HCT116 (cell line): ENCODE measurements at regions not wholly inside any gene's neighbourhood (a gene's known extent, or its start where the extent isn't known, plus 50 kb on each side); places are given as distances from the start of the nearest gene placed in this dataset.

Source experiments
- EGR1 ChIP-seq: IDR thresholded peaks from 2 replicates; pipeline ENCODE4 v1.6.1; 2012; ENCODE audit warnings: low read depth
- EZH2phosphoT487 ChIP-seq: fragments of 200-600 bp; IDR thresholded peaks from 2 replicates; pipeline ENCODE4 v1.6.1; 2018; ENCODE audit warnings: antibody characterized with exemption, borderline replicate concordance
- JUND ChIP-seq: IDR thresholded peaks from 2 replicates; pipeline ENCODE4 v1.6.1; 2012
- POLR2AphosphoS5 ChIP-seq: IDR thresholded peaks from 2 replicates; pipeline ENCODE4 v1.6.1; 2011; ENCODE audit warnings: mild to moderate bottlenecking, low read depth, low read length, moderate library complexity
- TF ChIP-seq, protein P1 (sequence below), 3 experiments: fragments of 200-600 bp in 1 of 3; sonication (generic) in 1 of 3; IDR thresholded peaks in 2 of 3; conservative IDR thresholded peaks in 1 of 3; 2 replicates each; pipeline ENCODE4 v1.5.1; 2012 to 2017; ENCODE audit warnings: low read depth in 2 of 3, low read length in 2 of 3, antibody characterized with exemption in 1 of 3, borderline replicate concordance in 1 of 3, control low read depth in 1 of 3, mild to moderate bottlenecking in 1 of 3, mixed read lengths in 1 of 3, mixed run types in 1 of 3, moderate library complexity in 1 of 3; ENCODE audit not compliant: insufficient read depth in 1 of 3
- TF ChIP-seq, protein P2 (sequence below): IDR thresholded peaks from 2 replicates; pipeline ENCODE4 v1.6.1; 2012
- TF ChIP-seq, protein P3 (sequence below): IDR thresholded peaks from 2 replicates; pipeline ENCODE4 v1.6.1; 2012; ENCODE audit warnings: low read depth

DNA sequence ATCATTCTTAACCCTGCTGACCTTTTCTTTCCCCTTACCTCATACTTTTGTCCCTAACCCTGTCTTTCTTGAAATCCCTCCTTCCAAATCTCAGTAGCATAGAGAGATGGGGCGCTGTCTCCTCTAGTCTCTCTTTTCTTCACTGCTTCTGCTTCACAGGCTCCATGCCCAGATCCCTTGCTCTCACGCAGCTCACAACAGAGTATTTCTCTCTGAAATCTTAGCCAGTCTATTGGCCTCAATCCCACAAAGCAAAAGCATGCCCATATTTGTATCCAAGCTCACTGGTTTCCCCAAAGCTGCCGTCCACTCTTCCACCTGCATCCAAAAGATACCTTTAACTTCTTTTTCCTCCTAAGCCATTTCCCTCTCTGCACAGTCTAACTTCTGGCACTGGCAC, 526.8 kb downstream of the PLXDC2 start:
- TF ChIP-seq, protein P1, sequence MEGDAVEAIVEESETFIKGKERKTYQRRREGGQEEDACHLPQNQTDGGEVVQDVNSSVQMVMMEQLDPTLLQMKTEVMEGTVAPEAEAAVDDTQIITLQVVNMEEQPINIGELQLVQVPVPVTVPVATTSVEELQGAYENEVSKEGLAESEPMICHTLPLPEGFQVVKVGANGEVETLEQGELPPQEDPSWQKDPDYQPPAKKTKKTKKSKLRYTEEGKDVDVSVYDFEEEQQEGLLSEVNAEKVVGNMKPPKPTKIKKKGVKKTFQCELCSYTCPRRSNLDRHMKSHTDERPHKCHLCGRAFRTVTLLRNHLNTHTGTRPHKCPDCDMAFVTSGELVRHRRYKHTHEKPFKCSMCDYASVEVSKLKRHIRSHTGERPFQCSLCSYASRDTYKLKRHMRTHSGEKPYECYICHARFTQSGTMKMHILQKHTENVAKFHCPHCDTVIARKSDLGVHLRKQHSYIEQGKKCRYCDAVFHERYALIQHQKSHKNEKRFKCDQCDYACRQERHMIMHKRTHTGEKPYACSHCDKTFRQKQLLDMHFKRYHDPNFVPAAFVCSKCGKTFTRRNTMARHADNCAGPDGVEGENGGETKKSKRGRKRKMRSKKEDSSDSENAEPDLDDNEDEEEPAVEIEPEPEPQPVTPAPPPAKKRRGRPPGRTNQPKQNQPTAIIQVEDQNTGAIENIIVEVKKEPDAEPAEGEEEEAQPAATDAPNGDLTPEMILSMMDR (IDR thresholded peaks at IDR 0.05 in 2 of 3, conservative IDR thresholded peaks at IDR 0.05 in 1 of 3; ENCODE audit: borderline replicate concordance in 1 of 3, insufficient read depth in 1 of 3, low read depth in 2 of 3, low read length in 2 of 3) = no peak
- TF ChIP-seq EZH2phosphoT487 = no peak
- no peak for TF ChIP-seq POLR2AphosphoS5
- TF ChIP-seq, protein P2, sequence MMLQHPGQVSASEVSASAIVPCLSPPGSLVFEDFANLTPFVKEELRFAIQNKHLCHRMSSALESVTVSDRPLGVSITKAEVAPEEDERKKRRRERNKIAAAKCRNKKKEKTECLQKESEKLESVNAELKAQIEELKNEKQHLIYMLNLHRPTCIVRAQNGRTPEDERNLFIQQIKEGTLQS = no peak
- no peak for TF ChIP-seq EGR1
- TF ChIP-seq, protein P3, sequence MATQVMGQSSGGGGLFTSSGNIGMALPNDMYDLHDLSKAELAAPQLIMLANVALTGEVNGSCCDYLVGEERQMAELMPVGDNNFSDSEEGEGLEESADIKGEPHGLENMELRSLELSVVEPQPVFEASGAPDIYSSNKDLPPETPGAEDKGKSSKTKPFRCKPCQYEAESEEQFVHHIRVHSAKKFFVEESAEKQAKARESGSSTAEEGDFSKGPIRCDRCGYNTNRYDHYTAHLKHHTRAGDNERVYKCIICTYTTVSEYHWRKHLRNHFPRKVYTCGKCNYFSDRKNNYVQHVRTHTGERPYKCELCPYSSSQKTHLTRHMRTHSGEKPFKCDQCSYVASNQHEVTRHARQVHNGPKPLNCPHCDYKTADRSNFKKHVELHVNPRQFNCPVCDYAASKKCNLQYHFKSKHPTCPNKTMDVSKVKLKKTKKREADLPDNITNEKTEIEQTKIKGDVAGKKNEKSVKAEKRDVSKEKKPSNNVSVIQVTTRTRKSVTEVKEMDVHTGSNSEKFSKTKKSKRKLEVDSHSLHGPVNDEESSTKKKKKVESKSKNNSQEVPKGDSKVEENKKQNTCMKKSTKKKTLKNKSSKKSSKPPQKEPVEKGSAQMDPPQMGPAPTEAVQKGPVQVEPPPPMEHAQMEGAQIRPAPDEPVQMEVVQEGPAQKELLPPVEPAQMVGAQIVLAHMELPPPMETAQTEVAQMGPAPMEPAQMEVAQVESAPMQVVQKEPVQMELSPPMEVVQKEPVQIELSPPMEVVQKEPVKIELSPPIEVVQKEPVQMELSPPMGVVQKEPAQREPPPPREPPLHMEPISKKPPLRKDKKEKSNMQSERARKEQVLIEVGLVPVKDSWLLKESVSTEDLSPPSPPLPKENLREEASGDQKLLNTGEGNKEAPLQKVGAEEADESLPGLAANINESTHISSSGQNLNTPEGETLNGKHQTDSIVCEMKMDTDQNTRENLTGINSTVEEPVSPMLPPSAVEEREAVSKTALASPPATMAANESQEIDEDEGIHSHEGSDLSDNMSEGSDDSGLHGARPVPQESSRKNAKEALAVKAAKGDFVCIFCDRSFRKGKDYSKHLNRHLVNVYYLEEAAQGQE = no peak
- TF ChIP-seq JUND = no peak
